Breast epithelium (tissue), 4 donors: ENCODE measurements at regions not wholly inside any gene's neighbourhood (a gene's known extent, or its start where the extent isn't known, plus 50 kb on each side); places are given as distances from the start of the nearest gene placed in this dataset.

Source experiments
- DNase-seq, 2 donors: peaks; one replicate each; pipeline ENCODE4 v3.0.0-alpha.2; 2019; ENCODE audit warnings: low spot score in 2 of 2
- H3K27ac ChIP-seq, 2 donors: fragments of 200-600 bp; sonication (generic) in 1 of 2; one replicate each; pipeline ENCODE4 v1.5.1; 2016 to 2019; ENCODE audit warnings: mild to moderate bottlenecking in 1 of 2
- H3K27me3 ChIP-seq, 2 donors: fragments of 200-600 bp; sonication (generic) in 1 of 2; one replicate each; pipeline versions ENCODE4 v1.5.1 to v1.6.0; 2017 to 2019; ENCODE audit warnings: control low read depth in 1 of 2, mild to moderate bottlenecking in 1 of 2
- H3K36me3 ChIP-seq: fragments of 200-600 bp; one replicate; pipeline ENCODE4 v1.5.1; 2019
- H3K4me1 ChIP-seq, 2 donors: fragments of 200-600 bp; sonication (generic); one replicate each; pipeline ENCODE4 v1.5.1; 2016 to 2019; ENCODE audit warnings: control low read depth in 1 of 2
- H3K4me3 ChIP-seq, 3 donors: fragments of 200-600 bp; sonication (generic); 1 replicate in 2 of 3; 2 replicates in 1 of 3; pipeline ENCODE4 v1.5.1; 2016 to 2019; ENCODE audit warnings: mild to moderate bottlenecking in 3 of 3, moderate library complexity in 2 of 3
- H3K9me3 ChIP-seq, 2 donors: fragments of 200-600 bp; sonication (generic) in 1 of 2; one replicate each; pipeline ENCODE4 v1.5.1; 2016 to 2019; ENCODE audit warnings: control low read depth in 1 of 2
- CTCF ChIP-seq, 3 donors: fragments of 450-650 bp; IDR thresholded peaks; one replicate each; pipeline ENCODE4 v1.5.1; 2016 to 2017; ENCODE audit warnings: antibody characterized with exemption in 3 of 3, mild to moderate bottlenecking in 3 of 3, moderate library complexity in 3 of 3
- POLR2A ChIP-seq: fragments of 450-650 bp; IDR thresholded peaks from one replicate; pipeline ENCODE4 v1.6.1; 2016; ENCODE audit warnings: antibody characterized with exemption, mild to moderate bottlenecking, moderate library complexity
- POLR2AphosphoS5 ChIP-seq, 3 donors: sonication (generic); formaldehyde crosslinking; IDR thresholded peaks; one replicate each; pipeline ENCODE4 v1.6.1; 2017; ENCODE audit warnings: antibody characterized with exemption in 3 of 3
- intact Hi-C: fragments of 100-400 bp; cut with DNase I; formaldehyde crosslinking; loops from one replicate; pipeline ENCODE4 v1.15.1; 2023; ENCODE audit warnings: low total_unique reads

GRCh38 chr2:225894236-225894980 is 494.9 kb downstream of the NYAP2 start:
- Histone ChIP-seq H3K4me3 (no peak overlapping the region), H3K9me3 (no peaks in the 10 kb centered on the region), H3K36me3 (no peaks in the 10 kb centered on the region), H3K27me3 (no peaks in the 10 kb centered on the region), H3K4me1 (no peaks in the 10 kb centered on the region), H3K27ac (no peak overlapping the region)
- DNase-seq: no peak
- no peak for TF ChIP-seq CTCF (IDR thresholded peaks at IDR 0.05)
- TF ChIP-seq POLR2AphosphoS5 (IDR thresholded peaks at IDR 0.05): no peak
- no peak for TF ChIP-seq POLR2A
- intact Hi-C loops: no loop called here

GRCh38 chr2:225893151-225893550 is 493.6 kb downstream of the NYAP2 start:
- no peak for DNase-seq
- Histone ChIP-seq H3K36me3 (no peaks in the 10 kb centered on the region), H3K27ac (no peak overlapping the region), H3K27me3 (no peaks in the 10 kb centered on the region), H3K4me1 (no peaks in the 10 kb centered on the region), H3K4me3 (no peak overlapping the region), H3K9me3 (no peaks in the 10 kb centered on the region)
- TF ChIP-seq POLR2AphosphoS5 (IDR thresholded peaks at IDR 0.05) (no peak), POLR2A (no peak), CTCF (IDR thresholded peaks at IDR 0.05) (no peak)
- intact Hi-C loops: no loop called here

- H3K36me3 ChIP-seq: no peaks in the 10 kb centered on the region
- no peaks in the 10 kb centered on the region for H3K9me3 ChIP-seq
- no peak overlapping the region for H3K4me3 ChIP-seq
- no peak for TF ChIP-seq POLR2A
- TF ChIP-seq CTCF (IDR thresholded peaks at IDR 0.05): no peak
- no peak for TF ChIP-seq POLR2AphosphoS5 (IDR thresholded peaks at IDR 0.05)
- DNase-seq: no peak
- H3K27me3 ChIP-seq: no peaks in the 10 kb centered on the region
- H3K4me1 ChIP-seq: no peaks in the 10 kb centered on the region
- intact Hi-C loops: no loop called here
- H3K27ac ChIP-seq: no peak overlapping the region
These were observed 492.3 kb downstream of the NYAP2 start for GRCh38 chr2:225891771-225892170.

GRCh38 chr2:225891013-225891412 is 491.5 kb downstream of the NYAP2 start:
- Histone ChIP-seq H3K27me3 (no peaks in the 10 kb centered on the region), H3K4me1 (no peaks in the 10 kb centered on the region), H3K36me3 (no peaks in the 10 kb centered on the region), H3K9me3 (no peaks in the 10 kb centered on the region), H3K4me3 (no peak overlapping the region), H3K27ac (no peak overlapping the region)
- intact Hi-C loops: no loop called here
- TF ChIP-seq POLR2A (no peak), CTCF (IDR thresholded peaks at IDR 0.05) (no peak), POLR2AphosphoS5 (IDR thresholded peaks at IDR 0.05) (no peak)
- DNase-seq: no peak

GRCh38 chr2:225889452-225889851 is 489.9 kb downstream of the NYAP2 start:
- H3K36me3 ChIP-seq: no peaks in the 10 kb centered on the region
- no peaks in the 10 kb centered on the region for H3K4me1 ChIP-seq
- H3K27me3 ChIP-seq: no peaks in the 10 kb centered on the region
- H3K9me3 ChIP-seq: no peaks in the 10 kb centered on the region
- H3K4me3 ChIP-seq: no peak overlapping the region
- intact Hi-C loops: no loop called here
- TF ChIP-seq POLR2A: no peak
- no peak for TF ChIP-seq POLR2AphosphoS5 (IDR thresholded peaks at IDR 0.05)
- TF ChIP-seq CTCF (IDR thresholded peaks at IDR 0.05): peak; percentile 81 to 92 (median 85)
- H3K27ac ChIP-seq: no peak overlapping the region
- DNase-seq: no peak
